ENCODE measurements at regions not wholly inside any gene's neighbourhood (a gene's known extent, or its start where the extent isn't known, plus 50 kb on each side); places are given as distances from the start of the nearest gene placed in this dataset.
A peak's percentile ranks its signal among the peaks of the same experiment; 100 is the strongest.
"Not testable (repeated sequence)": the region's sequence is repeated elsewhere in the genome, so short reads cannot be mapped to it uniquely, and the experiment has no call there.

- peak; percentile 97 for DNase-seq (ENCODE audit: low spot score)
These were observed 627.9 kb upstream of the RORB start for GRCh38 chr9:73869264-73869663.

GRCh38 chr9:73871636-73872035 lies 625.5 kb upstream of the RORB start:
- peak; percentile 28 for DNase-seq (ENCODE audit: low spot score)

GRCh38 chr9:73872701-73873100 lies 624.4 kb upstream of the RORB start:
- no peak for DNase-seq (ENCODE audit: low spot score)

- no peak for DNase-seq (ENCODE audit: low spot score)
These were observed 617.0 kb upstream of the RORB start for GRCh38 chr9:73880101-73880500.

GRCh38 chr9:73889023-73889422 lies 608.1 kb upstream of the RORB start:
- no peak for DNase-seq (ENCODE audit: low spot score)

GRCh38 chr9:73890685-73891277 lies 606.4 kb upstream of the RORB start:
- DNase-seq (ENCODE audit: low spot score): no peak

- DNase-seq (ENCODE audit: low spot score): no peak
These were observed 604.8 kb upstream of the RORB start for GRCh38 chr9:73892335-73892734.

GRCh38 chr9:73893230-73893629 lies 603.9 kb upstream of the RORB start:
- no peak for DNase-seq (ENCODE audit: low spot score)

GRCh38 chr9:73896061-73896460 lies 601.1 kb upstream of the RORB start:
- DNase-seq (ENCODE audit: low spot score): no peak

GRCh38 chr9:73906671-73907070 lies 590.5 kb upstream of the RORB start:
- no peak for DNase-seq (ENCODE audit: low spot score)

GRCh38 chr9:73911804-73912203 lies 585.3 kb upstream of the RORB start:
- DNase-seq (ENCODE audit: low spot score): no peak

GRCh38 chr9:73916016-73916673 lies 581.0 kb upstream of the RORB start:
- DNase-seq (ENCODE audit: low spot score): no peak

GRCh38 chr9:73919712-73920111 lies 577.4 kb upstream of the RORB start:
- no peak for DNase-seq (ENCODE audit: low spot score)

GRCh38 chr9:73923796-73924195 lies 573.3 kb upstream of the RORB start:
- DNase-seq (ENCODE audit: low spot score): no peak

- no peak for DNase-seq (ENCODE audit: low spot score)
These were observed 546.0 kb upstream of the RORB start for GRCh38 chr9:73951147-73951546.

GRCh38 chr9:73962792-73963191 lies 534.3 kb upstream of the RORB start:
- DNase-seq (ENCODE audit: low spot score): no peak

GRCh38 chr9:73969936-73970335 lies 527.2 kb upstream of the RORB start:
- no peak for DNase-seq (ENCODE audit: low spot score)

- not testable (repeated sequence) for DNase-seq (ENCODE audit: low spot score)
These were observed 520.7 kb upstream of the RORB start for GRCh38 chr9:73976424-73976823.

- no peak for DNase-seq (ENCODE audit: low spot score)
These were observed 517.3 kb upstream of the RORB start for GRCh38 chr9:73979894-73980264.

- no peak for DNase-seq (ENCODE audit: low spot score)
These were observed 516.4 kb upstream of the RORB start for GRCh38 chr9:73980754-73981153.

- no peak for DNase-seq (ENCODE audit: low spot score)
These were observed 515.7 kb upstream of the RORB start for GRCh38 chr9:73981405-73981804.

GRCh38 chr9:73995836-73996235 lies 501.3 kb upstream of the RORB start:
- no peak for DNase-seq (ENCODE audit: low spot score)

GRCh38 chr9:73996844-73997243 lies 500.3 kb upstream of the RORB start:
- DNase-seq (ENCODE audit: low spot score): no peak

GRCh38 chr9:74001382-74001781 lies 495.8 kb upstream of the RORB start:
- DNase-seq (ENCODE audit: low spot score): no peak
